Prostate gland (tissue), 2 donors: ENCODE measurements at regions not wholly inside any gene's neighbourhood (a gene's known extent, or its start where the extent isn't known, plus 50 kb on each side); places are given as distances from the start of the nearest gene placed in this dataset.

Experiments used
- DNase-seq: peaks from one replicate; pipeline ENCODE4 v3.0.0-alpha.2; 2019; ENCODE audit warnings: low spot score
- H3K27ac ChIP-seq, 2 donors: fragments of 200-600 bp; sonication (generic); 2 replicates each; pipeline ENCODE4 v1.5.1; 2017 to 2019
- H3K27me3 ChIP-seq: fragments of 200-600 bp; sonication (generic); replicated peaks from 2 replicates; pipeline ENCODE4 v1.5.1; 2019; ENCODE audit not compliant: insufficient read depth
- H3K36me3 ChIP-seq, 2 donors: fragments of 200-600 bp; sonication (generic); 1 replicate in 1 of 2; 2 replicates in 1 of 2; pipeline versions ENCODE4 v1.5.1 to v1.8.1; 2017 to 2019
- H3K4me1 ChIP-seq: fragments of 200-600 bp; sonication (generic); replicated peaks from 2 replicates; pipeline ENCODE4 v1.5.1; 2019
- H3K4me3 ChIP-seq, 2 donors: fragments of 200-600 bp; sonication (generic); 2 replicates each; pipeline ENCODE4 v1.5.1; 2017 to 2019
- H3K9me3 ChIP-seq: fragments of 200-600 bp; sonication (generic); 2 replicates; pipeline ENCODE4 v1.5.1; 2017
- CTCF ChIP-seq, 4 experiments: fragments of 200-600 bp in 2 of 4; fragments of 450-650 bp in 2 of 4; sonication (generic) in 2 of 4; IDR thresholded peaks; 1 replicate in 3 of 4; 2 replicates in 1 of 4; pipeline ENCODE4 v1.5.1; 2016 to 2019; ENCODE audit warnings: antibody characterized with exemption in 4 of 4, mild to moderate bottlenecking in 2 of 4, moderate library complexity in 2 of 4
- POLR2A ChIP-seq: fragments of 450-650 bp; IDR thresholded peaks from one replicate; pipeline ENCODE4 v1.6.1; 2016; ENCODE audit warnings: antibody characterized with exemption, mild to moderate bottlenecking
- POLR2AphosphoS5 ChIP-seq: sonication (generic); formaldehyde crosslinking; IDR thresholded peaks from one replicate; pipeline ENCODE4 v1.6.1; 2017; ENCODE audit warnings: antibody characterized with exemption
- WGBS: methylation state at CpG from one replicate; pipeline ENCODE4 v1.1.5; 2018; 5-methylcytosine and 5-hydroxymethylcytosine counted together
- intact Hi-C: fragments of 100-400 bp; cut with DNase I; formaldehyde crosslinking; loops from one replicate; pipeline ENCODE4 v1.14.2; 2022

GRCh38 chr16:9328411-9328810 lies 237.0 kb downstream of the HAPSTR1 start:
- Histone ChIP-seq H3K4me3 (no peak overlapping the region), H3K27ac (no peak overlapping the region), H3K4me1 (no peaks in the 10 kb centered on the region), H3K36me3 (no peaks in the 10 kb centered on the region), H3K9me3 (no peaks in the 10 kb centered on the region), H3K27me3 (no peaks in the 10 kb centered on the region)
- DNase-seq, result no peak
- TF ChIP-seq POLR2AphosphoS5, result no peak
- intact Hi-C loops, result no loop called here
- WGBS, result 47% methylated on average over 4 of the region's 4 CpGs

GRCh38 chr16:9330095-9330494 lies 238.7 kb downstream of the HAPSTR1 start:
- TF ChIP-seq POLR2AphosphoS5 (no peak), CTCF (IDR thresholded peaks at IDR 0.05) (no peak), POLR2A (no peak)
- WGBS, result 34% methylated on average over 7 of the region's 7 CpGs
- no peak for DNase-seq

DNA sequence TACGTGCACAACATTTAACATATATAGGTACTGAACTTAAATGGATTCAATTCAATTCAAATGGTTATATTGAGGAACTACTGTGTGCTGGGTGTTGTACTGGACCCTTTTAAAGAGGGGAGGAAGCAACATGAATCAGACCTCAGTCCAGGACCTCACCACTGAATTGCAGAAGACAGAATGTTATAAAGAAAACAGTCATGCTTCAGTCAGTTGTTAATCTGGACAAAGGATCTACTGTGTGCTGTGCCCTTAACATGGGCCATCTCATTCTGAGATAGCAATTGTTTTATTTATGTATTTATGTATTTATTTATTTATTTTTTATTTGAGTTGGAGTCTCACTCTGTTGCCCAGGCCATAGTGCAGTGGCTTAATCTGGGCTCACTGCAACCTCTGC lies 240.1 kb downstream of the HAPSTR1 start:
- intact Hi-C loops, result no loop called here
- no peaks in the 10 kb centered on the region for H3K27me3 ChIP-seq
- TF ChIP-seq CTCF (IDR thresholded peaks at IDR 0.05) (no peak), POLR2AphosphoS5 (no peak), POLR2A (no peak)
- no peaks in the 10 kb centered on the region for H3K4me1 ChIP-seq
- DNase-seq, result no peak
- no peak overlapping the region for H3K27ac ChIP-seq
- WGBS, result 93% methylated on average over 1 of the region's 1 CpG
- H3K36me3 ChIP-seq, result no peaks in the 10 kb centered on the region
- no peaks in the 10 kb centered on the region for H3K9me3 ChIP-seq
- H3K4me3 ChIP-seq, result no peak overlapping the region

More at GRCh38 chr16:9330095-9330494, 238.7 kb downstream of the HAPSTR1 start:
- no peak overlapping the region for H3K27ac ChIP-seq
- H3K36me3 ChIP-seq, result no peaks in the 10 kb centered on the region
- no peaks in the 10 kb centered on the region for H3K9me3 ChIP-seq
- no peak overlapping the region for H3K4me3 ChIP-seq
- intact Hi-C loops, result no loop called here
- no peaks in the 10 kb centered on the region for H3K4me1 ChIP-seq
- no peaks in the 10 kb centered on the region for H3K27me3 ChIP-seq

- no peak for DNase-seq
- Histone ChIP-seq H3K4me1 (no peaks in the 10 kb centered on the region), H3K4me3 (no peak overlapping the region), H3K27ac (no peak overlapping the region), H3K36me3 (no peaks in the 10 kb centered on the region), H3K27me3 (no peaks in the 10 kb centered on the region), H3K9me3 (no peaks in the 10 kb centered on the region)
- 95% methylated on average over 5 of the region's 5 CpGs for WGBS
- TF ChIP-seq CTCF (IDR thresholded peaks at IDR 0.05) (no peak), POLR2AphosphoS5 (no peak), POLR2A (no peak)
- intact Hi-C loops, result no loop called here
Observed at GRCh38 chr16:9332574-9333148, 241.2 kb downstream of the HAPSTR1 start.

GRCh38 chr16:9333469-9333868 lies 242.0 kb downstream of the HAPSTR1 start:
- no peak overlapping the region for H3K27ac ChIP-seq
- no peaks in the 10 kb centered on the region for H3K4me1 ChIP-seq
- no peak for TF ChIP-seq POLR2AphosphoS5
- no peak for TF ChIP-seq CTCF (IDR thresholded peaks at IDR 0.05)
- TF ChIP-seq POLR2A, result no peak
- H3K4me3 ChIP-seq, result no peak overlapping the region
- intact Hi-C loops, result no loop called here
- no peaks in the 10 kb centered on the region for H3K36me3 ChIP-seq
- 92% methylated on average over 2 of the region's 2 CpGs for WGBS
- no peaks in the 10 kb centered on the region for H3K27me3 ChIP-seq
- DNase-seq, result no peak
- H3K9me3 ChIP-seq, result no peaks in the 10 kb centered on the region
